WTC11 (cell line): ENCODE measurements at regions not wholly inside any gene's neighbourhood (a gene's known extent, or its start where the extent isn't known, plus 50 kb on each side); places are given as distances from the start of the nearest gene placed in this dataset.

ENCODE experiments used
- ATAC-seq: fragments of 200-7000 bp; cut with Tn5 transposase; 2 replicates; pipeline ENCODE4 v1.10.0; 2021; ENCODE audit warnings: mild to moderate bottlenecking, moderate library complexity
- CTCF ChIA-PET: fragments of 300-600 bp; sonication (Branson Sonifier 250); formaldehyde crosslinking; loops from one replicate; lab custom pipeline; 2021; ENCODE audit warnings: antibody characterized with exemption; lab: Charles Lee
- POLR2A ChIA-PET: fragments of 350-600 bp; sonication (Branson Sonifier 250); formaldehyde crosslinking; loops from one replicate; lab custom pipeline; 2021; ENCODE audit warnings: antibody characterized with exemption; lab: Charles Lee
- DNase-seq: peaks from one replicate; pipeline ENCODE4 v3.0.0; 2021; ENCODE audit warnings: low spot score
- H3K27ac Mint-ChIP-seq: 2 replicates; pipeline ENCODE4 v1.8.0; 2021; ENCODE audit warnings: mixed read lengths
- H3K27me3 Mint-ChIP-seq: 2 replicates; pipeline ENCODE4 v1.8.0; 2021; ENCODE audit warnings: low read depth, mild to moderate bottlenecking, moderate library complexity, mixed read lengths
- H3K36me3 Mint-ChIP-seq: 2 replicates; pipeline ENCODE4 v1.8.0; 2021; ENCODE audit warnings: mixed read lengths
- H3K4me1 Mint-ChIP-seq: 2 replicates; pipeline ENCODE4 v1.8.0; 2022; ENCODE audit warnings: mixed read lengths
- H3K4me3 Mint-ChIP-seq: 2 replicates; pipeline ENCODE4 v1.8.0; 2021; ENCODE audit warnings: mild to moderate bottlenecking, moderate library complexity, mixed read lengths
- H3K9me3 Mint-ChIP-seq: 2 replicates; pipeline ENCODE4 v1.8.0; 2021; ENCODE audit warnings: mixed read lengths
- ATF1 ChIP-seq: sonication (generic); formaldehyde crosslinking; IDR thresholded peaks from 2 replicates; pipeline ENCODE4 v1.8.1; 2023; ENCODE audit warnings: mild to moderate bottlenecking, moderate library complexity, missing genetic modification reagents
- CBFB ChIP-seq: sonication (generic); formaldehyde crosslinking; IDR thresholded peaks from 2 replicates; pipeline ENCODE4 v1.8.1; 2022; ENCODE audit warnings: mild to moderate bottlenecking, low read depth, missing genetic modification reagents
- ELF4 ChIP-seq: sonication (generic); formaldehyde crosslinking; IDR thresholded peaks from 2 replicates; pipeline ENCODE4 v1.8.1; 2022; ENCODE audit warnings: low read depth, mild to moderate bottlenecking, moderate library complexity, missing genetic modification reagents
- FOXP4 ChIP-seq: sonication (generic); formaldehyde crosslinking; IDR thresholded peaks from 2 replicates; pipeline ENCODE4 v1.8.0; 2022; ENCODE audit warnings: mild to moderate bottlenecking, missing genetic modification reagents
- NFE2L1 ChIP-seq: sonication (generic); formaldehyde crosslinking; IDR thresholded peaks from 2 replicates; pipeline ENCODE4 v1.8.1; 2023; ENCODE audit warnings: missing genetic modification reagents
- RORB ChIP-seq: fragments of 250-450 bp; sonication (Bioruptor Pico); IDR thresholded peaks from 2 replicates; pipeline ENCODE4 v1.9.0; 2021; ENCODE audit warnings: mild to moderate bottlenecking
- SP1 ChIP-seq: sonication (generic); formaldehyde crosslinking; conservative IDR thresholded peaks from 2 replicates; pipeline ENCODE4 v1.8.1; 2022; ENCODE audit warnings: missing genetic modification reagents
- TEAD1 ChIP-seq: sonication (generic); formaldehyde crosslinking; IDR thresholded peaks from 2 replicates; pipeline ENCODE4 v1.8.0; 2022; ENCODE audit warnings: mild to moderate bottlenecking, missing genetic modification reagents
- USF2 ChIP-seq: sonication (generic); formaldehyde crosslinking; IDR thresholded peaks from 2 replicates; pipeline ENCODE4 v1.8.1; 2023; ENCODE audit warnings: mild to moderate bottlenecking, missing genetic modification reagents, moderate library complexity
- ZNF219 ChIP-seq: sonication (generic); formaldehyde crosslinking; IDR thresholded peaks from 2 replicates; pipeline ENCODE4 v1.8.0; 2023; ENCODE audit warnings: missing genetic modification reagents, mild to moderate bottlenecking, borderline replicate concordance
- ZNF396 ChIP-seq: fragments of 250-450 bp; sonication (Bioruptor Pico); IDR thresholded peaks from 2 replicates; pipeline ENCODE4 v1.8.0; 2021; ENCODE audit warnings: mild to moderate bottlenecking, moderate library complexity, borderline replicate concordance
- ZNF423 ChIP-seq: fragments of 250-450 bp; sonication (Bioruptor Pico); IDR thresholded peaks from 2 replicates; pipeline ENCODE4 v2.1.2; 2022; ENCODE audit warnings: mild to moderate bottlenecking, moderate library complexity
- TF ChIP-seq, protein P1 (sequence below): sonication (generic); formaldehyde crosslinking; IDR thresholded peaks from 2 replicates; pipeline ENCODE4 v1.8.0; 2023; ENCODE audit warnings: mild to moderate bottlenecking, missing genetic modification reagents
- TF ChIP-seq, protein P2 (sequence below): sonication (generic); formaldehyde crosslinking; IDR thresholded peaks from 2 replicates; pipeline ENCODE4 v1.8.1; 2023; ENCODE audit warnings: mild to moderate bottlenecking, missing genetic modification reagents, borderline replicate concordance
- TF ChIP-seq, protein P3 (sequence below): sonication (generic); formaldehyde crosslinking; IDR thresholded peaks from 2 replicates; pipeline ENCODE4 v1.8.0; 2022; ENCODE audit warnings: mild to moderate bottlenecking, missing genetic modification reagents
- TF ChIP-seq, protein P4 (sequence below): fragments of 250-450 bp; sonication (Bioruptor Pico); IDR thresholded peaks from 2 replicates; pipeline ENCODE4 v1.9.0; 2021; ENCODE audit warnings: mild to moderate bottlenecking
- TF ChIP-seq, protein P5 (sequence below): sonication (generic); formaldehyde crosslinking; IDR thresholded peaks from 2 replicates; pipeline ENCODE4 v1.8.0; 2023; ENCODE audit warnings: missing genetic modification reagents, mild to moderate bottlenecking, borderline replicate concordance

DNA sequence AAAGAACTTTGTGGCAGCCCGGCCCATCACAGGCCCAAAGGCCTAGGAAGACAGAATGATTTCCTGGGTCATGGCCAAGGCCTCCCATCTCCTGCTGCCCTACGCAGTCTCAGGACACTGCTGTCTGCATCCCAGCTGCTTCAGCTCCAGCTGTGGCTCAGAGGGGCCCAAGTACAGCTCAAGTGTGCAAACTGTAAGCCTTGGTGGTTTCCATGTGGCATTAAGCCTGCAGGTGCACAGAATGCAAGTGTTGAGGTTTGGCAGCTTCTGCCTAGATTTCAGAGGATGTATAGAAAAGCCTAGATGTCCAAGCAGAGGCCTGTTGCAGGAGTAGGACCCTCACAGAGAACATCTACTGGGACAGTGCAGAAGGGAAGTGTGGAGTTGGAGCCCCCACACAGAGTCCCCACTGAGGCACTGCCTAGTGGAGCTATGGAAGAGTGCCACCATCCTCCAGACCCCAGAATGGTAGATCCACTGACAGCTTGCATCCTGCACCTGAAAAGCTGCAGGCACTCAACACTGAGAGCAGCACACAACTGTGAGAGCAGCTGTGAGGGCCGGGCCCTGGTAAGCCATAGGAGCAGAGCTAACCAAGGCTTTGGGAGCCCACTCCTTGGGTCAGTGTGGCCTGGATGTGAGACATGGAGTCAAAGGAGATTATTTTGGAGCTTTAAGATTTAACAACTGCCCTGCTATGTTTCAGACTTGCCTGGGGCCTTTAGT lies 208.2 kb upstream of the CMC1 start:
- peaks cover 37% of the 10 kb centered on the region for H3K36me3 Mint-ChIP-seq
- H3K9me3 Mint-ChIP-seq = peaks cover 39% of the 10 kb centered on the region
- H3K4me3 Mint-ChIP-seq = no peak overlapping the region
- H3K27me3 Mint-ChIP-seq = peaks cover 5% of the 10 kb centered on the region
- no peak for ATAC-seq
- ChIA-PET POLR2A (no interaction called here), CTCF (no interaction called here)
- DNase-seq = no peak
- H3K4me1 Mint-ChIP-seq = peaks cover 9% of the 10 kb centered on the region
- no peak overlapping the region for H3K27ac Mint-ChIP-seq
- TF ChIP-seq ATF1 (CRISPR knock-in tag) = no peak
- TF ChIP-seq, protein P1, sequence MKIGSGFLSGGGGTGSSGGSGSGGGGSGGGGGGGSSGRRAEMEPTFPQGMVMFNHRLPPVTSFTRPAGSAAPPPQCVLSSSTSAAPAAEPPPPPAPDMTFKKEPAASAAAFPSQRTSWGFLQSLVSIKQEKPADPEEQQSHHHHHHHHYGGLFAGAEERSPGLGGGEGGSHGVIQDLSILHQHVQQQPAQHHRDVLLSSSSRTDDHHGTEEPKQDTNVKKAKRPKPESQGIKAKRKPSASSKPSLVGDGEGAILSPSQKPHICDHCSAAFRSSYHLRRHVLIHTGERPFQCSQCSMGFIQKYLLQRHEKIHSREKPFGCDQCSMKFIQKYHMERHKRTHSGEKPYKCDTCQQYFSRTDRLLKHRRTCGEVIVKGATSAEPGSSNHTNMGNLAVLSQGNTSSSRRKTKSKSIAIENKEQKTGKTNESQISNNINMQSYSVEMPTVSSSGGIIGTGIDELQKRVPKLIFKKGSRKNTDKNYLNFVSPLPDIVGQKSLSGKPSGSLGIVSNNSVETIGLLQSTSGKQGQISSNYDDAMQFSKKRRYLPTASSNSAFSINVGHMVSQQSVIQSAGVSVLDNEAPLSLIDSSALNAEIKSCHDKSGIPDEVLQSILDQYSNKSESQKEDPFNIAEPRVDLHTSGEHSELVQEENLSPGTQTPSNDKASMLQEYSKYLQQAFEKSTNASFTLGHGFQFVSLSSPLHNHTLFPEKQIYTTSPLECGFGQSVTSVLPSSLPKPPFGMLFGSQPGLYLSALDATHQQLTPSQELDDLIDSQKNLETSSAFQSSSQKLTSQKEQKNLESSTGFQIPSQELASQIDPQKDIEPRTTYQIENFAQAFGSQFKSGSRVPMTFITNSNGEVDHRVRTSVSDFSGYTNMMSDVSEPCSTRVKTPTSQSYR (CRISPR knock-in tag) = no peak
- TF ChIP-seq, protein P2, sequence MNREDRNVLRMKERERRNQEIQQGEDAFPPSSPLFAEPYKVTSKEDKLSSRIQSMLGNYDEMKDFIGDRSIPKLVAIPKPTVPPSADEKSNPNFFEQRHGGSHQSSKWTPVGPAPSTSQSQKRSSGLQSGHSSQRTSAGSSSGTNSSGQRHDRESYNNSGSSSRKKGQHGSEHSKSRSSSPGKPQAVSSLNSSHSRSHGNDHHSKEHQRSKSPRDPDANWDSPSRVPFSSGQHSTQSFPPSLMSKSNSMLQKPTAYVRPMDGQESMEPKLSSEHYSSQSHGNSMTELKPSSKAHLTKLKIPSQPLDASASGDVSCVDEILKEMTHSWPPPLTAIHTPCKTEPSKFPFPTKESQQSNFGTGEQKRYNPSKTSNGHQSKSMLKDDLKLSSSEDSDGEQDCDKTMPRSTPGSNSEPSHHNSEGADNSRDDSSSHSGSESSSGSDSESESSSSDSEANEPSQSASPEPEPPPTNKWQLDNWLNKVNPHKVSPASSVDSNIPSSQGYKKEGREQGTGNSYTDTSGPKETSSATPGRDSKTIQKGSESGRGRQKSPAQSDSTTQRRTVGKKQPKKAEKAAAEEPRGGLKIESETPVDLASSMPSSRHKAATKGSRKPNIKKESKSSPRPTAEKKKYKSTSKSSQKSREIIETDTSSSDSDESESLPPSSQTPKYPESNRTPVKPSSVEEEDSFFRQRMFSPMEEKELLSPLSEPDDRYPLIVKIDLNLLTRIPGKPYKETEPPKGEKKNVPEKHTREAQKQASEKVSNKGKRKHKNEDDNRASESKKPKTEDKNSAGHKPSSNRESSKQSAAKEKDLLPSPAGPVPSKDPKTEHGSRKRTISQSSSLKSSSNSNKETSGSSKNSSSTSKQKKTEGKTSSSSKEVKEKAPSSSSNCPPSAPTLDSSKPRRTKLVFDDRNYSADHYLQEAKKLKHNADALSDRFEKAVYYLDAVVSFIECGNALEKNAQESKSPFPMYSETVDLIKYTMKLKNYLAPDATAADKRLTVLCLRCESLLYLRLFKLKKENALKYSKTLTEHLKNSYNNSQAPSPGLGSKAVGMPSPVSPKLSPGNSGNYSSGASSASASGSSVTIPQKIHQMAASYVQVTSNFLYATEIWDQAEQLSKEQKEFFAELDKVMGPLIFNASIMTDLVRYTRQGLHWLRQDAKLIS (CRISPR knock-in tag) = no peak

- H3K36me3 Mint-ChIP-seq = peaks cover 34% of the 10 kb centered on the region
- no peaks in the 10 kb centered on the region for H3K4me1 Mint-ChIP-seq
- POLR2A ChIA-PET = no interaction called here
- peaks cover 39% of the 10 kb centered on the region for H3K9me3 Mint-ChIP-seq
- H3K27me3 Mint-ChIP-seq = peaks cover 5% of the 10 kb centered on the region
- DNase-seq (no peak), ATAC-seq (no peak)
- no peak overlapping the region for H3K27ac Mint-ChIP-seq
- H3K4me3 Mint-ChIP-seq = no peak overlapping the region
- CTCF ChIA-PET = no interaction called here
- TF ChIP-seq NFE2L1 (CRISPR knock-in tag) (no peak), ZNF423 (CRISPR knock-in tag) (no peak), ZNF396 (CRISPR knock-in tag) (no peak), ELF4 (CRISPR knock-in tag) (no peak), FOXP4 (CRISPR knock-in tag) (no peak), TEAD1 (CRISPR knock-in tag) (no peak), RORB (no peak), ZNF219 (CRISPR knock-in tag) (no peak), CBFB (no peak), USF2 (no peak), SP1 (CRISPR knock-in tag) (no peak)
- TF ChIP-seq, protein P3, sequence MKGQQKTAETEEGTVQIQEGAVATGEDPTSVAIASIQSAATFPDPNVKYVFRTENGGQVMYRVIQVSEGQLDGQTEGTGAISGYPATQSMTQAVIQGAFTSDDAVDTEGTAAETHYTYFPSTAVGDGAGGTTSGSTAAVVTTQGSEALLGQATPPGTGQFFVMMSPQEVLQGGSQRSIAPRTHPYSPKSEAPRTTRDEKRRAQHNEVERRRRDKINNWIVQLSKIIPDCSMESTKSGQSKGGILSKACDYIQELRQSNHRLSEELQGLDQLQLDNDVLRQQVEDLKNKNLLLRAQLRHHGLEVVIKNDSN (CRISPR knock-in tag) = no peak
- TF ChIP-seq, protein P4, sequence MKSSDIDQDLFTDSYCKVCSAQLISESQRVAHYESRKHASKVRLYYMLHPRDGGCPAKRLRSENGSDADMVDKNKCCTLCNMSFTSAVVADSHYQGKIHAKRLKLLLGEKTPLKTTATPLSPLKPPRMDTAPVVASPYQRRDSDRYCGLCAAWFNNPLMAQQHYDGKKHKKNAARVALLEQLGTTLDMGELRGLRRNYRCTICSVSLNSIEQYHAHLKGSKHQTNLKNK = no peak
- TF ChIP-seq, protein P5, sequence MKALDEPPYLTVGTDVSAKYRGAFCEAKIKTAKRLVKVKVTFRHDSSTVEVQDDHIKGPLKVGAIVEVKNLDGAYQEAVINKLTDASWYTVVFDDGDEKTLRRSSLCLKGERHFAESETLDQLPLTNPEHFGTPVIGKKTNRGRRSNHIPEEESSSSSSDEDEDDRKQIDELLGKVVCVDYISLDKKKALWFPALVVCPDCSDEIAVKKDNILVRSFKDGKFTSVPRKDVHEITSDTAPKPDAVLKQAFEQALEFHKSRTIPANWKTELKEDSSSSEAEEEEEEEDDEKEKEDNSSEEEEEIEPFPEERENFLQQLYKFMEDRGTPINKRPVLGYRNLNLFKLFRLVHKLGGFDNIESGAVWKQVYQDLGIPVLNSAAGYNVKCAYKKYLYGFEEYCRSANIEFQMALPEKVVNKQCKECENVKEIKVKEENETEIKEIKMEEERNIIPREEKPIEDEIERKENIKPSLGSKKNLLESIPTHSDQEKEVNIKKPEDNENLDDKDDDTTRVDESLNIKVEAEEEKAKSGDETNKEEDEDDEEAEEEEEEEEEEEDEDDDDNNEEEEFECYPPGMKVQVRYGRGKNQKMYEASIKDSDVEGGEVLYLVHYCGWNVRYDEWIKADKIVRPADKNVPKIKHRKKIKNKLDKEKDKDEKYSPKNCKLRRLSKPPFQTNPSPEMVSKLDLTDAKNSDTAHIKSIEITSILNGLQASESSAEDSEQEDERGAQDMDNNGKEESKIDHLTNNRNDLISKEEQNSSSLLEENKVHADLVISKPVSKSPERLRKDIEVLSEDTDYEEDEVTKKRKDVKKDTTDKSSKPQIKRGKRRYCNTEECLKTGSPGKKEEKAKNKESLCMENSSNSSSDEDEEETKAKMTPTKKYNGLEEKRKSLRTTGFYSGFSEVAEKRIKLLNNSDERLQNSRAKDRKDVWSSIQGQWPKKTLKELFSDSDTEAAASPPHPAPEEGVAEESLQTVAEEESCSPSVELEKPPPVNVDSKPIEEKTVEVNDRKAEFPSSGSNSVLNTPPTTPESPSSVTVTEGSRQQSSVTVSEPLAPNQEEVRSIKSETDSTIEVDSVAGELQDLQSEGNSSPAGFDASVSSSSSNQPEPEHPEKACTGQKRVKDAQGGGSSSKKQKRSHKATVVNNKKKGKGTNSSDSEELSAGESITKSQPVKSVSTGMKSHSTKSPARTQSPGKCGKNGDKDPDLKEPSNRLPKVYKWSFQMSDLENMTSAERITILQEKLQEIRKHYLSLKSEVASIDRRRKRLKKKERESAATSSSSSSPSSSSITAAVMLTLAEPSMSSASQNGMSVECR (CRISPR knock-in tag) = no peak
These were observed 204.5 kb upstream of the CMC1 start for GRCh38 chr3:28036599-28037575.
